Fibroblast of the conjunctiva (primary cell): ENCODE measurements at regions not wholly inside any gene's neighbourhood (a gene's known extent, or its start where the extent isn't known, plus 50 kb on each side); places are given as distances from the start of the nearest gene placed in this dataset.
"Not testable (repeated sequence)": the region's sequence is repeated elsewhere in the genome, so short reads cannot be mapped to it uniquely, and the experiment has no call there.

Source experiments
- DNase-seq: peaks from one replicate; pipeline ENCODE4 v3.0.0-alpha.2; 2010; ENCODE audit warnings: low read depth

DNA sequence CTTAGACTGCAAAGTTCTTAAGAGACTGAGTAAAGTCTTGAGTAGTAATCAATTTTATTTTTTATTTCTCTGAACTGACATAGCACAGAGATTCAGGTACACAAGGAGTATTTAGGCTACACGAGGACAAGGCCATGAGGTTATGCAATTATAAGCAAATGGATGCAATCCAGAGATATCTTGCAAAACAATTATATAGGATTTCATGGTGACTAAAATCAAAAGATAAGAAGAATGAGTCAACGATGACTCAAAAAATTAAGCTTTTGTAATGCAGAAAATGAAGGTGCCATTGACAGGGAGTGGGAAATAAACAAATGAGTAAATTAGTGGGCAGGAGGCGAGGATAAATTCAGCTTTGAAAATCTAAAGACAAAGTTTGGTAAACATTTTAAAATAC lies 66.7 kb upstream of the MYO3A start:
- no peak for DNase-seq

DNA sequence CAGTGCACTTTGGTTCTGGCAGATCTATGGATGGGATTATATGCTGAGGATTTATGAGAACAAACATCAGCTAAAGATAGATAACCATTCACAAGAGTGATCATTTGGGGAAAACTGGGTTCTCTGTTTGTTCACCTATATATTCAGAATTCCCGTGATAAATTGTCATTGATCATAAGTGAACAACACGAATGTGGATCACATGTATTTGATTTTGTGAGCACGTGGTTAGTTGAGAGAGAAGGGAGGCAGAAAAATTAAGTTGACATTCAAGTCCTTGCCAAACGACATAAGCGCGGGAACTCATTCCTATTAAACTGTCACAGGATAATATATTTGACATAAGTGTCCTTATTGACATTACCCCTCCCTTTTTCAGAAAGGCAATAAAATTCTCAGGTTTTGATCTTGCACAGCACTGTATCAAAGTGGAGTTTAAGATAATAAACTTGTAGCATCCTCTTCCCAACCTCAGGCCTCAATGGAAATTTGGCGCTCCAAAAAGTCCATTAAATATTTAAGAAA lies 64.9 kb upstream of the MYO3A start:
- DNase-seq = no peak

DNA sequence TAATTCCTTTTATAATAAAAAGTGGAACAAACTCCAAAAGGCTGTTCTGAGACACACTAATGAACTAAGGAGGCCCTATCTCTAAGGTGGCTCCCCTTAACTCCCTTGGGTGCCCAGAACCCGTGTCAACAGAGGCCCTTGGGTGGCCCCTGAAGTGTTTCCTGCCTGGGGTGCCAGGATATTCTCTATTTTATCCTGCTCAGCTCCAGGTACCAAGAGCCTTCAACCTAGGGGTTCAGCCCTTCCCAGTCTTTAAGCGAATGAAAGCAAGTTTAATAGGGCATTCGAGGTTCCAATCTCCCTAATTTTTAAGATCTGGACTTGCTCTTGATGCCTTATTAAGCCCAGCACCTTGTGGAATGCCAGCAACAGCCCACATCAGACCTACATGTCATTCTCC lies 64.4 kb upstream of the MYO3A start:
- DNase-seq = no peak

DNA sequence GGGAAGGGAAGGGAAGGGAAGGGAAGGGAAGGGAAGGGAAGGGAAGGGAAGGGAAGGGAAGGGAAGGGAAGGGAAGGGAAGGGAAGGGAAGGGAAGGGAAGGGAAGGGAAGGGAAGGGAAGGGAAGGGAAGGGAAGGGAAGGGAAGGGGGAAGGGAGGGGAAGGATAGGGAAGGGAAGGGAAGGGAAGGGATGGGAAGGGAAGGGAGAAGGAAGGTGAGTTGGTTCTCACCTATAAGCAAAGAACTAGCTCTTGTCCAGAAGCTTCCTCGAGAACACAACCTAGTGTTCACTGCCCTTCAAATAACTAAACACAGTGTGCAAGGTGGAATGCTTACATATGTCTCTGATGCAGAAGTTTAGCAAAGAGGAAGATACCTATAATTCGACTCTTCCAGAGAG lies 59.6 kb upstream of the MYO3A start:
- DNase-seq = not testable (repeated sequence)

DNA sequence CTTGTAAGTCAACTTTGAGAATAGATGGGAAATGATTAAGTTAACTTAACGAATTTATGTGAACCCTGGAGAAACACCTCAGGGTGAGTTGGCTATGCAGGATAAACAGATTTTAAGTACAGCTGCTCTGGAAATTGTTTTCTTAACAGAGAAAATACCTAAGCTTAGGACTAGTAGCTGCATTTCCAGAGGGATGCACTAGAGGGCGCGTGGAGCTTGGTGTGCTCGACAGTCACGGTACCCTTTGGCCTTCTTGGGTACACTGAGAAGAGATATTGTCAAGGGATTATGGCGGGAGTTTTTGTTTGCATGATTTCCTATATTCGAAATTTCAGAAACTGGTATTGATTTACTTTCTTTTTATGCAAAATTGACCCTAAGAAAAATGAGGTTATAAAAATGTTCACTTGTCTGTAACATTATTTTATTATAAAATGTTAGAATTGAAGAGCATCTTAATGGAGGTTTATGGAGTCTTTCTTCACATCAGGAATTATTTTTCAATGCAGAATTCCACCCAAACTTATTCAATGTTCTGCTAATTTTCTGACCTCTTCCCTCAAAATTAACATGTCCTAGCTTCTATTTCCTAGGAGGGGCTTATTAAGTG lies 58.4 kb upstream of the MYO3A start:
- DNase-seq = peak; percentile 45

DNA sequence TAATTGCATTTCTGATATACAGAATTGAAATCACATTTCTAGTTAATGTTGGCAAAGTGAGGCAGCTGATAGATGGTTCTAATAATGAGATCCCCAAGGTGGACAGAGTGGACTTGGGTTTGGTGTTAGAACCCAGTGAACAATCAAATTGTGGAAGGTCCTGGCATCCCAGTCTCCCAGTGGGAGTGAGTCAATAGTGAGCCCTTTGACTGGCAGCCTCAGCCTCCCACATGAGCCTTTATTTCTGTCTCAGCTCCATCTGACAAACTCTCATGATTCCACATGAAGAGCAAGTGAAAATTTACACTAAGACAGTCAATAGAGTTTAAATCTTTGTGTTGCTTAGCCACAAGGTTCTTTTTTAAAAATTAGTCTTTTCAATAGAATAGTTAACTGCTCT lies 56.7 kb upstream of the MYO3A start:
- no peak for DNase-seq
